RWPE1 (cell line): ENCODE measurements at regions not wholly inside any gene's neighbourhood (a gene's known extent, or its start where the extent isn't known, plus 50 kb on each side); places are given as distances from the start of the nearest gene placed in this dataset.

Source experiments
- CTCF ChIA-PET: fragments of 350-600 bp; sonication (Branson Sonifier 250); formaldehyde crosslinking; extraction: SDS; loops from one replicate; lab custom pipeline; 2021; lab: Yijun Ruan, JAX
- POLR2A ChIA-PET: fragments of 400-600 bp; formaldehyde crosslinking; extraction: SDS; loops from one replicate; lab custom pipeline; 2020; ENCODE audit warnings: antibody characterized with exemption; ENCODE audit not compliant: low non-redundant PET; lab: Yijun Ruan, JAX
- DNase-seq: peaks from one replicate; pipeline ENCODE4 v3.0.0; 2012; ENCODE audit warnings: low spot score
- H3K27ac ChIP-seq: fragments of 450-650 bp; 2 replicates; pipeline ENCODE4 v1.5.1; 2017
- CTCF ChIP-seq: fragments of 450-650 bp; conservative IDR thresholded peaks from 2 replicates; pipeline ENCODE4 v1.5.1; 2017; ENCODE audit warnings: low read depth, mild to moderate bottlenecking

DNA sequence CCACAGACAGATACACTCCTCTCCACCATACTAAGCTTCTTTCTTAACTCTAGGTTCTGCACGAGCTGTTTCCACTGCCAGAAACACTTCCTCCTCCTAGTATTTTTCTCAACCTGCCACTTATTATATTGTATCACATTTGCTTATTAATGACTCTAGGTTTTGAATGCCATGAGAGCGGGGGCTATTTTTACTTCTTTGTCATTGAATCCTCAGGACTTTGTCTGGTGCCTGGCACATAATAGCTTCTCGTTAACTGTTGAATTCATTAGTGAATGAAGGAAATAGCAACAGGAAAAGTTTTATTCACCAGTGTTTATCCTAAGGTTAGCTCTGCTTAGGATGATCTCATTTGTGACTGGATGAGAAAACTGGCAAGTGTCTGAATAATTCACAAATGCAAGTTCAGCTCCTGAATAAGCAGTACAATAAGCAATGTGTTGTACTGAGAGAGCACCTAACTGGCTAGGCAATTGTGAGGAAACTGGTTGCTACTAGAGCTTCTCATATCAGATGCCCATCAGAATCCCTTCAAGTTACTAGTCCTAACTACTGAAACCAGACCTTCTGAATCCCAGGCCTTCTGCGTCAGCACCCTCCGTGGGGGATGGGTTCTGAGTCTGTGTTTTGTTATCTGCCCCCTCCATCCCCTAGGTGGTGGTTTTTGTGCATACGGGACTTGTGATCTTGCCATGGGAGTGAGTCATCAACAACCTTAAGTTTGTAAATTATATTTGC is 92.7 kb downstream of the LSMEM1 start:
- POLR2A ChIA-PET = no interaction called here
- CTCF ChIA-PET = interaction anchor here (0.6 kb wide), 1 partner anchor 300 kb away, joined by 7 read pairs; no protein-coding TSS in a partner anchor
- no peak for DNase-seq
- TF ChIP-seq CTCF = no peak
- no peak overlapping the region for H3K27ac ChIP-seq

DNA sequence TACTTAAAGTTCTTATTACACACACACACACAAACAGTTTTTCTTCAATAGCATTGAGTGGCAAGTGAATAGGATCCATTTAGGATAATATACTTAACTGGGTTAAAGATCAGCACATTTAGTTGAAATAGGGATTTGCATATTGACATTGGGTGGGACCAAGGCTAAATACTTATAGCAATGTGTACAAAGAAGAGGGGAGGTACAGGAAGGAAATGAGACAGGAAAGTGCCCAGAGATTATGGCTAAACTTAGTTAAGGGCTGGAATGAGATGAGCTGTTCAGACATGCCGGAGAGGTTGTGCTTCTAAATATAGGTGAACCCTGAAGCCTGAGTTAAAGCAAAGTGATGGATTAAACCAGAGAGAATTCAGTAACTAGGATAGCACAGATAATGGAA is 95.1 kb downstream of the LSMEM1 start:
- no peak for DNase-seq
- no peak for TF ChIP-seq CTCF
- H3K27ac ChIP-seq = no peak overlapping the region
- CTCF ChIA-PET = no interaction called here
- POLR2A ChIA-PET = no interaction called here

- POLR2A ChIA-PET = no interaction called here
- CTCF ChIA-PET = no interaction called here
Measured at GRCh38 chr7:112579388-112579787, 98.6 kb downstream of the LSMEM1 start.

DNA sequence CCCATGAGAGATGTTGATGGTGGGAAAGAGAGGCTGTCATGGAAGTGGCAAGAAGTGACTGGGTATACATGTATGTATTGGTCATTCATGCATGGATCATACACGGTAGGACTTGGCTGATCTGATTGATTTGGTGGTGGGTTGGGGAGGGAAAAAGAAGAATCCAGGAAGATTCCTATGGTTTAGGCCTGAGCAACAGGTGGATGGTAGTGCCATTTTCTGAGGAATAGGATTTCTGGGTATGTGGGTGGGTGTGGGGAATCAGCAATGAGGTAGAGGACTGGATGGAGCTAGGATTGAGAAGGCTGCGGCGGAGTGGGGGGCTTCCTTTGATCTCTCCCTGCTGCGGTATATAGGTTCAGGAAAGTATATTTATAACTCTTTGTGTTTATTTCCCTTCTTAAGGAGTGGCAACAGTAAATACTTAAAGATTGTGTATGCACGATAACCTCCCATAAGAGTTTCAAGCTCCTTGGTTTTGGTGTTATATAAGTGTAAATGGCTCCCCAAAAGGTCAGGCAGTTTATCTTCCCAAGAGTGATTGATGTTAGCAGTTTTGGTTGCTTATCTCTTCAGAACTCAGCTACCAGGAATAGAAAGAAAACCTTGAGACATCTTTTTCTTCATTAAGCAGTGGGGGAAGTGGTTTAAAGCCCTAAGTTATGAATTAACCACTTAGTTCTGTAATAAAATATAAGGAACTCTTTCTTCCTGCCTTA is 100.1 kb downstream of the LSMEM1 start:
- no peak for TF ChIP-seq CTCF
- CTCF ChIA-PET = no interaction called here
- no peak for DNase-seq
- POLR2A ChIA-PET = no interaction called here
- H3K27ac ChIP-seq = no peak overlapping the region

More at GRCh38 chr7:112579388-112579787, 98.6 kb downstream of the LSMEM1 start:
- no peak overlapping the region for H3K27ac ChIP-seq
- no peak for DNase-seq
- no peak for TF ChIP-seq CTCF

- no peak for TF ChIP-seq CTCF
- POLR2A ChIA-PET = no interaction called here
- H3K27ac ChIP-seq = no peak overlapping the region
- no peak for DNase-seq
- CTCF ChIA-PET = no interaction called here
Measured at GRCh38 chr7:112581529-112581928, 100.7 kb downstream of the LSMEM1 start.

GRCh38 chr7:112584290-112584689 is 103.5 kb downstream of the LSMEM1 start:
- POLR2A ChIA-PET = no interaction called here

More at GRCh38 chr7:112584290-112584689, 103.5 kb downstream of the LSMEM1 start:
- no peak overlapping the region for H3K27ac ChIP-seq
- CTCF ChIA-PET = no interaction called here
- TF ChIP-seq CTCF = no peak
- peak; percentile 27 for DNase-seq
